ENCODE measurements at regions not wholly inside any gene's neighbourhood (a gene's known extent, or its start where the extent isn't known, plus 50 kb on each side); places are given as distances from the start of the nearest gene placed in this dataset.
"Not testable (repeated sequence)": the region's sequence is repeated elsewhere in the genome, so short reads cannot be mapped to it uniquely, and the experiment has no call there.

DNA sequence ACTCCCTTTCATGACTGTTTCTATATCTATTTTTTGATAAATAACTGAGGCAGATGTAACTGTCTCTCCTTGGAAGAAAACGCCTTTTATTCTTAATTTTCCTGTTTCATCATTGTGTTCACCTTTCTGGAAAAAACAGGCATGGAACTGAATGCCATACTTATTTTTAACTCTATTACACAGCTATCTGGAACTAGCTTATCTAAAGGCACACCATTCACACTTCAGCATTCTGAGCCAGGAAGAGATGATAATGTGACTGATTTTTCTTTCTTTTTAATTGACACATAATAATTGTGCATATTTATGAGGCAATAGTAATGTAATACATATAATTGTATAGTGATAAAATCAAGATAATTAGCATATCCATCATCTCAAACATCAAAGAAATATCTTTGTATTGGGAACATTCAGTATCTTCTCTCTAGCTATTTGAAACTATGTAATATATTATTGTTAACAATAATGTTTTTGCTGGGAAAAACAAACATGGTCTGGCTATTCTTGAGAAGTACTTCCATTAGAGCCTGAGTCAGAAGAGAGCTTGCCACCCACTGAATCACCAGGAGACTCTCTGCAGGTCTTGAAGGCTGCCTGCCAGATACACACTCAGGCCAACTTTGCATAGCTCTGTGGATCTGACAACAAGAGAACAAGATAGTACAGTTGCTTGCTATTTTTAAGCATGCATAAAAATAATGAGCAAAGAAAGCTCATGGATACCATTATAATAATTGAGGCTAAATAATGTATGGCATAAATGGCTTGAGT lies 501.0 kb upstream of the EDIL3 start:
- DNase-seq (ENCODE audit: low read depth in 2 of 2), result no peak

DNA sequence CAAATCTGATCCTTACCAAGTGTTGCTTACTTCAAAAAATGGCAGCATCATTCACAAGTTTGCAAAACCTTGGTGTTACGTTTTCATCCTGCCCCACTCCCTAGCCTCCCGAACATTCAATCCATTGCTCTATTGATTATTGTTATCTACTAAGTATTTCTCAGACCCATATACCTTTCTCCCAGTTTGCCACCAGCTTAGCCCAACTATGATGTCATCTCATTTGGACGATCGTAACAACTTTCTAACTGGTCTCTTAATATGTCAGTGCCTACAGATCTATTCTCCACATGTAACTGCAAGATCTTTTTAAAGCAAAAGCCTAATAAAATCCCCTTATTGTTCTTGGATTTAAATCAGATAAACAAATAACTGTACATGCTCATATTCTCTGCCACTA lies 497.1 kb upstream of the EDIL3 start:
- DNase-seq (ENCODE audit: low read depth in 2 of 2), result no peak

DNA sequence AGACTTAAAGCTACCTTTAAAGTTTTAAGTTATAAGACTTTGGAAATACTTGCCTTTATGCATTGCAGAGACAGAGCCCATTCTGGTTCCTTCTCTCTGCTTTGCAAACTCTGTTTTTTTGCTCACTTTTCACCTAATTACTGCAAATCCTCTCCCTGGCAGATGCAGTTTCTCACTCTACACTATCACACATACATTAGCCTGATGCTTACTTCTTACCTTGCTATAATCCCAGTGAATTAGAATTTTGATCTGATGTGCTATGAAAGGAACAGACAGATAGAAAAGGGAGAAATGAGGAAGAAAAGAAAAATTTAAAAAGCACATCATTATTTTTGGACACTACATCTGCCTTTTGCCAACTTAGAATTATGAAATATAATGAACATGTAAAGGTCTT lies 489.5 kb upstream of the EDIL3 start:
- DNase-seq (ENCODE audit: low read depth in 2 of 2), result no peak

DNA sequence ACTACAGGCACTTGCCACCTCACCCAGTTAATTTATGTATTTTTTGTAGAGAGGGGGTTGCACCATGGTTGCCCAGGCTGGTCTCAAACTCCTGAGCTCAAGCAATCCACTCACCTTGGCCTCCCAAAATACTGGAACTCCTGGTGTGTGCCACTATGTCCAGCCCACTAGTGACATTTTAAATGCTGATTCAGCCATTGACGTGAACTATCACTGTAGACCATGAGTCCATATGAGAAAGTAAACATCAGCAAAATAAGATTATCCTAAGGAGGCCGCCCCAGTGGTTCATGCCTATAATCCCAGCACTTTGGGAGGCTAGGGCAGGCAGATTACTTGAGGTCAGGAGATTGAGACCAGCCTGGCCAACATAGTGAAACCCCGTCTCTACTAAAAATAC lies 488.1 kb upstream of the EDIL3 start:
- no peak for DNase-seq (ENCODE audit: low read depth in 2 of 2)

DNA sequence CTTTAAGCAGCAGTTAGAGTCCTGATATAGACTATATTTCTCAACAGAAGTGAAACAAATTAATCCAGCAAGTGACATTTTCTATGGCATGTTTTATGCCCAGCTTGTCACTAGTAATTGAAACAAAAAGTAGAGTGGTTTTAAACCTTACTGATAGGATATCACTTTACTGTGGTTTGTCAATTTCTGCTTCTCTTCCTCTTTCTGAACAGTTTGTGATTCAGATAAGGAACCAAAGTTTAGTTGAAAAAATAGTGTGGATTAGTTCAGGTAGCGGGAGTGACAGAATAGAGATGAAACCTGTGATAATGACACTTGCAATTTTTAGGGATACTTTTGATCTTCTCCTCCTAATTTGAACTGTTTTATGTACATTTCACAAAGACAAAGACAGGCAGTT lies 485.7 kb upstream of the EDIL3 start:
- no peak for DNase-seq (ENCODE audit: low read depth in 2 of 2)

DNA sequence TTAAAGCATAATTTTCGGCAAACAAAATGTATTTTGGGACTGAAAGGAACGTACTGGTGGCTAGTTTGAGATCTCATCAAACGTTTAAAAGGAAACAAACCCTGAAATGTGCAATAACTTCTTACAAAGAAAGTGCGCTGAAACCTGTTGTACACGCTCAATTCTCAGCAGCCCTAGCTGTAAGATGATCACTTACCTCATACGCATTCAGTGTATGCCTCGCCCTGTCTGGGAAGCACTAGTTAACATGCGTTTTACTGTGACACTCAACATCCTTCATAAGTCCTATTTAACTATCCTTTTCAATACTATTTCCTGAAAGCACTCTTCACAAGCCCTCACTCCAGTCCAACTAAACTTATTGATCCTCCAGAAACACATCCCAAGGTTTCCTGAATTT lies 485.0 kb upstream of the EDIL3 start:
- DNase-seq (ENCODE audit: low read depth in 2 of 2), result no peak

DNA sequence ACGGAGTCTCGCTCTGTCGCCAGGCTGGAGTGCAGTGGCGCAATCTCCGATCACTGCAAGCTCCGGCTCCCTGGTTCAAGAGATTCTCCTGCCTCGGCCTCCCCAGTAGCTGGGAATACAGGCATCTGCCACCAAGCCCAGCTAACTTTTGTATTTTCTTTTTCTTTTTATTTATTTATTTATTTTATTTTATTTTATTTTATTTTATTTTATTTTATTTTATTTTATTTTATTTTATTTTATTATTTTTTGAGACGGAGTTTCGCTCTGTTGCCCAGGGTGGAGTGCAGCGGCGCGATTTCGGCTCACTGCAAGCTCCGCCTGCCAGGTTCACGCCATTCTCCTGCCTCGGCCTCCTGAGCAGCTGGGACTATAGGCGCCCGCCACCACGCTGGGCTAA lies 479.3 kb upstream of the EDIL3 start:
- not testable (repeated sequence) for DNase-seq (ENCODE audit: low read depth in 2 of 2)

DNA sequence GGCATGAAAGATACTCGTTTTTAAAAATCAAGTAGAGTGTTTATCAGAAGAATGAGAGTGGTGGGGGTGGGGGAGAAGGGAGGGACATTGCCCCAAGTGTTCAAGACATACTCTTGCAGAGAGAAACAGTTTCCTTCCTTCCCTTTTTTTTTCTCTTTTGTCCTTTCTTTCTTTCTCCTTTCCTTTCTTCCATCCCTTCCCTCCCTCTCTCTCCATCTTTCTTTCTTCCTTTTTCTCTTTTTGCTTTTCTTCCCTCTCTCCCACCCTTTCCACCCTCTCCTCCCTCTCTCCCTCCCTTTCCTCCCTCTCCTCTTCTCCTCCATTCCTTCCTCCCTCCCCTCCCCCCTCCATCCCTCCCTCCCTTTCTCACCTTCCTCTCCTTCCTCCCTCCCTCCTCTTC lies 478.3 kb upstream of the EDIL3 start:
- DNase-seq (ENCODE audit: low read depth in 2 of 2), result no peak

DNA sequence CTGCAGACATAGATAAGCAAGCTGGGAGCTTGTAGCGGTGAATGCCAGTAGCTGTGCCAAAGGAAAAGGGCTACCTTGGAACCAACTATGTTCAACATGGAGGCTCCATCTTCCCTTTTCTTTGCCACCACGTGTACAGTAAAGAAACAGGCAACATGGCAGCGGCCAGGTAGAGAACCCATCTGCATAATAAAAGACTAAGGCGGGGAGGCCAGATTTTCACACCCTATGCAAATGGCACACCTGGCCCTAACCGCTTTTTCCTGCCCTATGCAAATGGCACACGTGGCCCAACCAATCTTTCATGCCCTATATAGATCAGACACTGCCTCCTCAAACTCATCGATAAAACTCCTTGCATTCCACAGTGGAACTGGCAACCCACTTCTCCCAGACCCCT lies 477.5 kb upstream of the EDIL3 start:
- DNase-seq (ENCODE audit: low read depth in 2 of 2), result no peak

DNA sequence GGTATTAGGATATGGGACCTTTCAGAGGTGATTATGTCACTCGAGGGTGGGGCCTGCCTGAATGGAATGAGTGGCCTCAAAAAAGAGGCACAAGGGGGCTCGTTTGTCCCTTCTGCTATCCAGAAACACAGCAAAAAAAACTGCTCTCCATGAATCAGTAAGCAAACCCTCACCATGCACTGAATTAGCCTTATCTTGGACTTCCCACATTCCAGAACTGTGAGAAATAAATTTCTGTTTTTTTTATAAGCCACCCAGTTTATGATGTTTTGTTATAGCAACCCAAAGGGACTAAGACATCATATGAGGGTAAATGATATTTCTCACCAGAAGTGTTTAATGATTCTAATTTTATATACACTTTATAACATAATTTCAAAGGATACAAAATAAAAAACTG lies 476.6 kb upstream of the EDIL3 start:
- DNase-seq (ENCODE audit: low read depth in 2 of 2), result no peak

DNA sequence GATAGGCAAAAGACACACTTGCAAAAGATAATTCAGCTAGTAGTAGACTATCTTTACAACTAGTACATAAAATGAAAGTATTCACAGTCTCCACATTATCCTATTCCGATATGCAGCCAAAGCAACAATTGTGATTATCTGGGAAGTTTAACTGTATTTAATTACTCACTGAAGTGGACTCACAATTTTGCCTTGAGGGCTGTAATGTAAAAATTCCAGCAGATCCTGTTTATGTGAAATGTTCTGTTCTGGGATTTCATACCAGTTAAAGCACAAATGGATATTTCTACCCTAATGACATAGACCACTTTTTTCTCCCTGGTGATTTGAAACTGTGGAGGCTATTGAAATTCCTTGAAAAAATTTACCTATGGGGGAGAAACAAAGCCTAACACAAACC lies 474.4 kb upstream of the EDIL3 start:
- no peak for DNase-seq (ENCODE audit: low read depth in 2 of 2)

DNA sequence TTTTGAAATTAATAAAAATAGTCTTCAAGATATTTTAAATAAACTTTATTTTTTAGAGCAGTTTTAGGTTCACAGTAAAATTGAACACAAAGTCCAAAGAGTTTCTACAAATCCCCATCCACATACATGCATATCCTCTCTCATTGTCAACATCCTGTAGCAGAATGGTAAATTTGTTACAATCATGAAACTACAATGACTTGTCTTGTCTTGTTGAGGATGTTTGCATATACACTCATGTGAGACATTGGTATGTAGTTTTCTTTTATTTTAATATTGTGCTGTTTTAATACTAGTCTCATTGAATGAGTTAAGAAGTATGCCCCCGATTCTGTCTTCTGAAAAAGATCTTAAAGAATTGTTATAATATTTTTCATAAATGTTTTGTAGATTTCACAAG lies 447.0 kb upstream of the EDIL3 start:
- no peak for DNase-seq (ENCODE audit: low read depth in 2 of 2)

DNA sequence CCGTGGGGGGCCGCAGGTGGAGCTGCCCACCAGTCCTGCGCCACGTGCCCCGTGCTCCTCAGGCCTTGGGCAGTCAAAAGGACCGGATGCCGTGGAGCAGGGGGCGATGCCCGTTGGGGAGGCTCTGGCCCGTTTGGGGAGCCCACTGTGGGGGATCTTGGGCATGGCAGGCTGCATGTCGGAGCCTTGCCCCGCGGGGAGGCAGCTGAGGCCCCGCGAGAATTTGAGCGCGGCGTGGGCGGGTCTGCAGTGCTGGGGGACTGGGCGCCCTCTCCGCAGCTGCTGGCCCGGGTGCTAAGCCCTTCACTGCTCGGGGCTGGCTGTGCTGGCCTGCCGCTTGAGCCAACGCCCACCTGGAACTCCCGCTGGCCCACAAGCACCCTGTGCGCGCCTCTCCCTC lies 445.6 kb upstream of the EDIL3 start:
- no peak for DNase-seq (ENCODE audit: low read depth in 2 of 2)

DNA sequence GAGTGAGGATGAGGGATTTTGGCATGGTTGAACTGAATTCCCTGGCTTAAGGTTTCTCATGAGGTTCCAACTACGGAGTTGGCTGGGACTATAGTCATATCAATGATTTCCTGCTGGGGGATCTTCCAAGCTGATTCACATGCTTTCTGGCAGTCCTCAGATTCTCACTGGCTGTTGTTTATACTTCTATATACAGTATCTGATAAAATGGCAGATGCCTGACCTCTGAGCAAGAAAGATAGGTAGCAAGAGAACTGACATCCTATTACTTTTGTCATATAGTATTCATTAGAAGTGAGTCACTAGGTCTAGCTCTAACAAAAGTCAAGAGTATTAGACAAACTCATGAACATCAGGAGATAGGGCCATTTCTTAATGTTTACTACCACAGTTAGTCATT lies 440.9 kb upstream of the EDIL3 start:
- DNase-seq (ENCODE audit: low read depth in 2 of 2), result no peak

DNA sequence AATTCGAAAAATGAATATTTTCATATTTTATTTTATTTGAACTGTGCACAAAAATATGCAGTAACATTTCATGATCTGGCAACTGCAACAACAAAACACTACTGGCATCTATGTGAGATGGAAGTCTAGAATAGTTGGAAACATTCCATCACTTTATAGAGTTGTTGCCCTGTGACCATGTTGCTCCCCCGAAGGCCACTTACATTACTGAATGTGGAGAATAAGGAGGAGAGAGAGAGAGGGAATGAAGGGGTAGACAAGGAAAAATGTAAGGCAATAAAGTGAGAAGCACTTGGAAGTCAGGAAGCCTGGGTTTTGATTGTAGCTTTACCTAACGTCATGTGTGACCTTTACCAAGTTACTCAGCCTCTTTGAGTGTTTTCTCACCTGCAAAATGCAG lies 437.2 kb upstream of the EDIL3 start:
- no peak for DNase-seq (ENCODE audit: low read depth in 2 of 2)

DNA sequence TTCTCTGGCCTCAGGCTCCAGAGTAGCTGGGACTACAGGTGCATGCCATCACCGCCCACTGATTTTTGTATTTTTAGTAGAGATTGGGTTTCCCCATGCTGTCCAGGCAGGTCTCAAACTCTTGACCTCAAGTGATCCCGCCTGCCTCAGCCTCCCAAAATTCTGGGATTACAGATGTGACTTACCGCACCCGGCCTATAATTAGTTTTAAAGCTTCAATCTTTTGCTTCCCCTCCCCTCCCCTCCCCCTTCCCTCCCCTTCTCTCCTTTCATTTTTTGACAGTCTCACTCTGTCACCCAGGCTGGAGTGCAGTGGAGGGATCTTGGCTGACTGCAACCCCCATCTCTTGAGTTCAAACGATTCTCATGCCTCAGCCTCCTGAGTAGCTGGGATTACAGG lies 433.3 kb upstream of the EDIL3 start:
- DNase-seq (ENCODE audit: low read depth in 2 of 2), result no peak

DNA sequence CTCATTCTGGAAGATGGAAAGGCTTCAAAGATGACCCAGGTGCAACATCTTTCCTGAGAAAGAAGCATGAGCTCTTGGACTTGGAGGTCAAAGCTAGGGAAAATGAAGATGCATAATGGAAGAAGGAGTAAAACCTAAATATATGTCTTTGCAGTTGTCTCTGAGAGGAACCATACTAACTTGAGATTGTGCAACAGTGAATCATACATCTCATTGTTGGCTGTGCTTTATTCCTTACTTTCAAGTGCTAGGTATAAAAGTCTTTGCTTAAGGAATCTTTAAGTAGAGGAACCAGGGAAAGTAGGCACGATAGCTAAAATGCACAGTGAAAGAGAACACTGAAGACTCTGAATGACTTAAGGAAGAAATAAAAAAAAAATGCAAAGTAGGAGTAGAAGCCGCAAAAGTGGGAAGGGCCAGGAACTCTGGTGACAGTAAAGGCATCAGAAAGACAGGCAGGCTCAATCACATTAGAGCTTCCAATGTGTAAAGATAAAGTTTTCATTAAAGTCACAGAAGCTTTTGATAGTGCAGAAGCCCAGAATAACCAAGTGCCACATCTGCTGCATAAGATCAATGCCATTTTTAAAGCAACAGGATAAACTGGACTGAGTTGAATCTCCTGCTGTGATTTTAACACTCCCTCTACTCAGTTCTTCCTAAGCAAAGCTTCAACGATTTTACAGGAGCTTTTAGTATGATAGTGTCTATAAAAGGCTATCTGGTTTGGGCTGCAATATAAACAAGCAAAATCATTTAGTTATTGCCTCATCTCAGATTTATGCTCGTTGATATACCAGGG lies 432.3 kb upstream of the EDIL3 start:
- no peak for DNase-seq (ENCODE audit: low read depth in 2 of 2)

DNA sequence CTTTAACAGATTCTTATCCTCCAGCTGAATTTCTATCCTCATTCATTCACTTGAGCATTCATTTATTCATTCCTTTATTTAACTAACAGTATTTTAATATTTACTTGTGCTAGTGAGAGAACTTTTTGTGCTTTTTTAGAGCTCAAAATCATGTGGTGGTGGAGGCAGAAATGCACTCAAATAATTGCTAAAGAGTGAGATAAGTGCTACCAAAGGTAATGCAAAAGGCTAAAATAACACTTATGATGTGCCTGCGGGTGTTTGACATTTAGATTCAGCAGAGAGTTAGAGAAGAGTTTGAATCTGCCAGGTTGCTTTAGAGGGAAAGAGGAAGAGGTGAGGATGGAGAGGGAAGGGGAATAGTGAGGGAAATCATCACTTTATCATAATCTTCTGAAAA lies 431.5 kb upstream of the EDIL3 start:
- DNase-seq (ENCODE audit: low read depth in 2 of 2), result no peak

DNA sequence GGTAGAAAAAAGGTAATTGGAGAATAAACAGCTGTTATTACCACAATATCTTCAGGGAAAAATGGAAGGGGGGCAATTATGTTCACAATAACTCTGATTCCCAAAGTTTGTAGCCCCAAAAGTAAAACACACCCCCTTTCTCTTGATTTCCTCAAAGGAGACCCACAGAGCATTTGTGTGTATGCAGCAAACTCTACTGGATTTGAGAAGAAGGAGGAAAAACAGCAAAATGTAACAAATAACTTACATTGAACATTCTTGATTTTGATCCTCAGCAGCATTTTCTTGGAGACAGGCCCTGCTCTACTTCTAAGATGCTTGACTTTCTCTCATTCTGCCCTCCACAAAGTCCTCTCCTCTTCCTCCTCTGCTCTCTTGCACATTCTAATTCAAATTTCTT lies 420.8 kb upstream of the EDIL3 start:
- DNase-seq (ENCODE audit: low read depth in 2 of 2), result no peak

DNA sequence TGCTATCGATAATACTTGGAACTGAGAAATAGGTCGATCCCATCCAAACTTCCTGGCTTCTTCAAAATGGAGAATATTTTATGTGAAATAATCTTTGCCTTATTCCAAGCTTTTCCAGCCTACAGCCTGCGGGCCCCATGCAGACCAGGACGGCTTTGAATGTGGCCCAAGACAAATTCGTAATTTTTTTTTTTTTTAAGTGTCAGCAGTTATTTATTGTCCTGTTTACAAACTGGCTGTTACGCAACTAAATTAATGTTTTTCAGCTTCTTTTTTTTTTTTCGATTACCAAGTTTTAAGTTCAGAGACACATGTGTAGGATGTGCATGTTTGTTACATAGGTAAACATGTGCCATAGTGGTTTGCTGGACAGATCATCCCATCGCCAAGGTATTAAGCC lies 411.7 kb upstream of the EDIL3 start:
- no peak for DNase-seq (ENCODE audit: low read depth in 2 of 2)

DNA sequence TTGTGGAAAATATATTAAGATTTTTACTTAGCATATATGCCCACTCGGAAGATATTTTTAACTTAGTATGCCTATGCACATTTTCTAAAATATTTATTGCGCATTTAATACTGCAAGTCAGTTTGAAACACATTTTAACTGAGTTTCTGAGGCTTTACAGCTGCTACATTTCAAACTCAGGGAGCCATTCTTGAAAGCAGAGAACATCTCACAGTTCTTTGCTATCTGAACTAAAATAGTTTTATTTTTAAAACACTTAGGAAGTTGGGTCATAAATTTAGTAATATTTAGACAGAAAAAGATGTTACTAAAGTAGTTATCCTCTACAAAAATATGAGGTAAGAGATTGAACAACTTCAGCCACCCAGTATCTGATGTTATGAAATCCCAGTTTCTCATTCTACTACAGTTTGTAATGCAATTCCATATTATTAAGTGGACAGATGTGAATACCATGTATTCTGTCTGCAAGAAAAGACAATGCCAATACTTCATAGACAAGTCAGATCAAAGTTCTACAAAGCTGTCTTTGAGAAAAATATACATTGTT lies 409.9 kb upstream of the EDIL3 start:
- no peak for DNase-seq (ENCODE audit: low read depth in 2 of 2)

DNA sequence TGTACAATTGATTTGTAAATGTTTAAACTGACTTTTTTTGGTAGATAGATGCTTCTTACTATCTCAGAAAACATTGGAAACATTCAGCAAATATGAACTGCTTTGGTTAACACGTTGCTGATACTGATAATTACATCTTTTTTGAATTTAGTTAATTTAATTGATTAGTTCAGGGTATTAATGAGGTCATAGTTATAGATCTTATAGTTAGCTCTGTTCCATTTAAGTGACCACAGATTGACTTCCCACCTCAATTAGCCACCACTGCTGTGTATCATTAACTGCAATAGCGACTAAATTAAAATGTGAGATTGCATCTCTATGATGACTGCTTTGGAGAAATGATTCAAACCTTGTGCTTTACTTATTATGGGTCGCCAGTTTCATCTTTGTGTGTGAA lies 407.1 kb upstream of the EDIL3 start:
- no peak for DNase-seq (ENCODE audit: low read depth in 2 of 2)

DNA sequence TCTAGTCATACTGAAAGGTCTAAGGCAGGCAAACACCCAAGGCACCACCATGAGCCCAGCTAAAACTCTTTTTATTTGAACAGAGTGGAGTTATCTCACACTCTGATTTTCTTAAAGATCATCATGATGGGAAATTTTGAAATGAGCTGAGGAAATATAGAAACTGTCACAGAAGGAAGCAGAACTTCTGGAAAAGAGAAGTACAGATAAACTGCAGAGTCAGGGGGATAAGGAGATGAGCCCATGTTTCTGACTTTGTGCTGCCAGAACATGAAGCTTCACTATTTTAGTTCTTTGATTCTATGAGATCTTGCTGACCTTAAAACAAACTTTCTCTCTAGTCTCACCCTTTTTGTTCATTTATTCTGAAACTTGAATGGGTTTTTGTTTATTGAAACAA lies 406.5 kb upstream of the EDIL3 start:
- DNase-seq (ENCODE audit: low read depth in 2 of 2), result no peak

Data from lung microvascular endothelial cell (primary cell).